ENCODE measurements at regions not wholly inside any gene's neighbourhood (a gene's known extent, or its start where the extent isn't known, plus 50 kb on each side); places are given as distances from the start of the nearest gene placed in this dataset.

DNA sequence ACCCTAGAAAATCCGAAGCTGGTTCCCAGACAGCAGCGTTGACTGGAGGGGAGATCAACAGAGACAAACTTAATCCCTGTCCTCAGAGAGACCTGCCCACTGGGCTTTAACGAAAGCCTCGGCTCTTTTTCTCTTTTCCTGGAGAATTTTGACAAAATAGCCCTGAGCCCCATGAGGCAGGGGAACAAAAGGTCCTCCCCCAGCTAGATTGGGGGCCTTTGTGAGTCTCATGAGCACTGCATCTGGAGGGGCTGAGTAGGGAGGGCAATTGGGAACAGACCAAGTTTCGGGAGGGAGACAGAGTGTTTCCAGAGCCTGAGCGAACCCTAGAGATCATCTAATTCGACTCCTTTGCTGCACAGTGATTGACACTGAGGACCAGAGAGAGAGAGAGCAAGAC lies 123.9 kb upstream of the HAAO start:
- Histone ChIP-seq H3K36me3 (ENCODE audit: control insufficient read depth, insufficient read depth, low read length) (no peaks in the 10 kb centered on the region), H3K27me3 (ENCODE audit: control insufficient read depth, insufficient read depth, low read length) (no peaks in the 10 kb centered on the region), H3K4me3 (ENCODE audit: low read depth, low read length) (no peak overlapping the region)
- no peak for DNase-seq (ENCODE audit: low read depth)
- TF ChIP-seq, protein P1, sequence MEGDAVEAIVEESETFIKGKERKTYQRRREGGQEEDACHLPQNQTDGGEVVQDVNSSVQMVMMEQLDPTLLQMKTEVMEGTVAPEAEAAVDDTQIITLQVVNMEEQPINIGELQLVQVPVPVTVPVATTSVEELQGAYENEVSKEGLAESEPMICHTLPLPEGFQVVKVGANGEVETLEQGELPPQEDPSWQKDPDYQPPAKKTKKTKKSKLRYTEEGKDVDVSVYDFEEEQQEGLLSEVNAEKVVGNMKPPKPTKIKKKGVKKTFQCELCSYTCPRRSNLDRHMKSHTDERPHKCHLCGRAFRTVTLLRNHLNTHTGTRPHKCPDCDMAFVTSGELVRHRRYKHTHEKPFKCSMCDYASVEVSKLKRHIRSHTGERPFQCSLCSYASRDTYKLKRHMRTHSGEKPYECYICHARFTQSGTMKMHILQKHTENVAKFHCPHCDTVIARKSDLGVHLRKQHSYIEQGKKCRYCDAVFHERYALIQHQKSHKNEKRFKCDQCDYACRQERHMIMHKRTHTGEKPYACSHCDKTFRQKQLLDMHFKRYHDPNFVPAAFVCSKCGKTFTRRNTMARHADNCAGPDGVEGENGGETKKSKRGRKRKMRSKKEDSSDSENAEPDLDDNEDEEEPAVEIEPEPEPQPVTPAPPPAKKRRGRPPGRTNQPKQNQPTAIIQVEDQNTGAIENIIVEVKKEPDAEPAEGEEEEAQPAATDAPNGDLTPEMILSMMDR (IDR thresholded peaks at IDR 0.05; ENCODE audit: insufficient read depth, low read length, poor library complexity, severe bottlenecking) = no peak

DNA sequence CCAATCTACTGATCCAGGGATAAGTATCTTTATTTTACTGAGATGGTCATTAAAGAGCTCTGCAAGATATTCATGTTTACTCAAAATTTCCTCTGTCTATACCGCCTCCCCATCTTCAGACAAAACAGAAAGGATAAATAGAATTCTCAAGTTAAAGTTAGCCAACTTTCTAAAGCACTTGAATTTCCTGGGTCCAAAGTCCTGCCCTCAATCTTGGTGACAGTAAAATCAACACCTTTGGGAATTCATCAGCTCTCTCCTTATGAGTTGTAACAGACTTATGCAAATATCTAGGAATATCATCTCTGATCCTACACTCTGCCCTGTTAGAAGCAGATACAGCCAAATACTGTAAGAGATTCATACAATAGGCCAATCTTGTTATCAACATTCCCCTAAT lies 122.5 kb upstream of the HAAO start:
- TF ChIP-seq, protein P1 (IDR thresholded peaks at IDR 0.05; ENCODE audit: insufficient read depth, low read length, poor library complexity, severe bottlenecking) = no peak
- no peaks in the 10 kb centered on the region for H3K36me3 ChIP-seq (ENCODE audit: control insufficient read depth, insufficient read depth, low read length)
- DNase-seq (ENCODE audit: low read depth) = no peak
- no peaks in the 10 kb centered on the region for H3K27me3 ChIP-seq (ENCODE audit: control insufficient read depth, insufficient read depth, low read length)
- H3K4me3 ChIP-seq (ENCODE audit: low read depth, low read length) = no peak overlapping the region

DNA sequence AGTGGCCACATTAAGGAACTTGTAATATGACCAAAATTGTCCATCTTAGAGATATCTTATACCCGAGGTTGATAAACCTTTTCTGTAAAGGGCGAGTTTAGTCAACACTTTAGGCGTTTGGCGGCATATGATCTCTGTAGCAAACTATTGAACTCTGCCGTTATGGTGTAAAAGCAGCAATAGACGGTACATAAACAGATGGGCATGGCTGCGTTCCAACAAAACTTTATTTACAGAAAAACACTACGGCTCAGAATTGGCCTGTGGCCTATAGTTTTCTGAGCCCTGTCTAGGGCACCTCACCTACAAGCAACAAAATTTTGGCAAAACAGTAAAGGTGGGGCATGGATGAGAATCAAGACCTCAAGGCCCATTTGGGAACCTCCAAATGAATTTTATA lies 121.9 kb upstream of the HAAO start:
- TF ChIP-seq, protein P1 (IDR thresholded peaks at IDR 0.05; ENCODE audit: insufficient read depth, low read length, poor library complexity, severe bottlenecking) = no peak
- H3K36me3 ChIP-seq (ENCODE audit: control insufficient read depth, insufficient read depth, low read length) = no peaks in the 10 kb centered on the region
- DNase-seq (ENCODE audit: low read depth) = no peak
- H3K4me3 ChIP-seq (ENCODE audit: low read depth, low read length) = no peak overlapping the region
- no peaks in the 10 kb centered on the region for H3K27me3 ChIP-seq (ENCODE audit: control insufficient read depth, insufficient read depth, low read length)

DNA sequence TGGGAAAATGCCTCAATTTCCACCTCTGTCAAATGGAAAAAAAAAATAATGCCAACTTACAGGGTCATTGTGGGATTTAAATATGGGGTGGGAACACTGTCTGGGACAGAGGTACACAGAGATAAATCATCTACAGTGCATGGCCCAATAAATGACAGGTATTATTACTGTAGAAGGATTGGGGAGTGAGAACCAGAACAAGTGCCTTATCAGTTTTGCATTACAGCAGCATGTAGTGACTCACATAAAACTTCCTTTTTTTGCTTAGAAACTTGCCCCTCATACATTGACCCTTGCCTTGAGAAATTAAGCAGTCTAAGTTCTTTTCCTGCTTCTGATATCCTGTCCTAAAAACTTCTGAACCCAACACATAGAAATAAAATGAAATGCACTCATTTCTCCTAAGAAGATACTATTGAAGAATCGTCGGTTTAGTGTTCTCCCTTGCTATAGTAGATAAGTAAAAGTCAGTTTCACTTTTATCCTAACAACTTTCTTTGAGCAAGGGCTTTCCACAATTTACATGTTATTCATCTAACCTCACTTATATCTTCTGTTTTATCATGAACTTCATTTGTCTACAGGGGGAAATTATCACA lies 121.0 kb upstream of the HAAO start:
- Histone ChIP-seq H3K4me3 (ENCODE audit: low read depth, low read length) (no peak overlapping the region), H3K27me3 (ENCODE audit: control insufficient read depth, insufficient read depth, low read length) (no peaks in the 10 kb centered on the region), H3K36me3 (ENCODE audit: control insufficient read depth, insufficient read depth, low read length) (no peaks in the 10 kb centered on the region)
- DNase-seq (ENCODE audit: low read depth) = no peak
- TF ChIP-seq, protein P1 (IDR thresholded peaks at IDR 0.05; ENCODE audit: insufficient read depth, low read length, poor library complexity, severe bottlenecking) = no peak

DNA sequence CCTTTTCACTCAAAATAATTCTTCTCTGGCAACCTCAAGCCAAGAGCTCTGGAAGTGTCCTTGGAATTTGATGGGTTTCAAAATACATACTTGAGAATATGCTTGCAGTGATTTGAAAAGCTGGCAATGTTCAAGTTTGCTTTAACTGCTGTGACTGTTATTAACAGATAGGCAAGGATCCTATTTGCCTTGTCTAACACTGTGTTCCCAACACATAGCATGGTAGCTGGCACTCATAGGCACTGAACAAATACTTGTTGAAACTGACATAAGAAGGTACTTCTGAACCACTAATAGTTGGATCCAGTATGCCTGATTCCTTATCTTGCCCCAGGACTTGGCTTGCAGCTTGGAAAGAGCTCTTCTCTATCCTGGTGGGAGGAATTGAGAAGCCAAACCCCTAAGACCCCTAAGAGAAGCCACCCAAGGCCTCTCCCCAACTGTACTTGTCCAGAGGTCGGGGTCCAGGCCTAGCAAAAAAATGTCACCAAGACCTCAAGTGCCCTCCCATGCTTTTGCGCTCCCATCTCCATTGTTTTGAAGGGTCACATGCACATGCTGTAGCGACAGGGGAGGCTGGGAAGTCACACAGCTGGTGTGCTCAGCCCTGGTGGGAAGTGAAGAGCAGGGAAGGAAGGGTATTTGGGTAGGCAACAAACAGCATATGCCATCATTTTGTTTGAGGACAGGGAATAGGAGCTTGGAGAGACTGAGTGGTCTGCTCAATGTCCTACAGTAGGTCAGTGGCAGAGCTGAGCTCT lies 118.4 kb upstream of the HAAO start:
- DNase-seq (ENCODE audit: low read depth) = no peak
- H3K4me3 ChIP-seq (ENCODE audit: low read depth, low read length) = no peak overlapping the region
- no peaks in the 10 kb centered on the region for H3K36me3 ChIP-seq (ENCODE audit: control insufficient read depth, insufficient read depth, low read length)
- no peaks in the 10 kb centered on the region for H3K27me3 ChIP-seq (ENCODE audit: control insufficient read depth, insufficient read depth, low read length)
- TF ChIP-seq, protein P1 (IDR thresholded peaks at IDR 0.05; ENCODE audit: insufficient read depth, low read length, poor library complexity, severe bottlenecking) = no peak
